Stimulated activated CD4-positive, alpha-beta T cell treated with anti-CD3 and anti-CD28 coated beads, Interleukin-2, amount 100 ng/mL, for 24 hours (primary cell): ENCODE measurements at regions not wholly inside any gene's neighbourhood (a gene's known extent, or its start where the extent isn't known, plus 50 kb on each side); places are given as distances from the start of the nearest gene placed in this dataset.
"Not testable (repeated sequence)": the region's sequence is repeated elsewhere in the genome, so short reads cannot be mapped to it uniquely, and the experiment has no call there.

Source experiments
- DNase-seq, 2 donors: peaks; one replicate each; pipeline ENCODE4 v3.0.0-alpha.2; 2020

GRCh38 chr18:60060026-60060425, 160.2 kb downstream of the PMAIP1 start:
- no peak for DNase-seq

GRCh38 chr18:60059216-60059615, 159.4 kb downstream of the PMAIP1 start:
- DNase-seq: no peak

- no peak for DNase-seq
These were observed 154.0 kb downstream of the PMAIP1 start for GRCh38 chr18:60053747-60054304.

GRCh38 chr18:60050821-60051220, 151.0 kb downstream of the PMAIP1 start:
- DNase-seq: no peak

- DNase-seq: no peak
These were observed 149.4 kb downstream of the PMAIP1 start for GRCh38 chr18:60049172-60049571.

GRCh38 chr18:60047556-60047955, 147.8 kb downstream of the PMAIP1 start:
- no peak for DNase-seq

GRCh38 chr18:60044290-60045006, 144.7 kb downstream of the PMAIP1 start:
- no peak for DNase-seq

GRCh38 chr18:60040971-60041370, 141.2 kb downstream of the PMAIP1 start:
- no peak for DNase-seq

GRCh38 chr18:60038731-60039130, 138.9 kb downstream of the PMAIP1 start:
- no peak for DNase-seq

- DNase-seq: no peak
These were observed 127.6 kb downstream of the PMAIP1 start for GRCh38 chr18:60027397-60027796.

GRCh38 chr18:60024857-60025256, 125.1 kb downstream of the PMAIP1 start:
- no peak for DNase-seq

GRCh38 chr18:60024345-60024744, 124.5 kb downstream of the PMAIP1 start:
- DNase-seq: no peak

GRCh38 chr18:60022671-60023276, 123.0 kb downstream of the PMAIP1 start:
- DNase-seq: no peak

- no peak for DNase-seq
These were observed 121.8 kb downstream of the PMAIP1 start for GRCh38 chr18:60021556-60021955.

GRCh38 chr18:60020107-60020925, 120.5 kb downstream of the PMAIP1 start:
- DNase-seq: no peak

GRCh38 chr18:60019463-60019840, 119.7 kb downstream of the PMAIP1 start:
- no peak for DNase-seq

GRCh38 chr18:60018618-60019462, 119.0 kb downstream of the PMAIP1 start:
- DNase-seq: no peak

- not testable (repeated sequence) for DNase-seq
These were observed 118.3 kb downstream of the PMAIP1 start for GRCh38 chr18:60018134-60018533.

GRCh38 chr18:60017371-60017770, 117.6 kb downstream of the PMAIP1 start:
- DNase-seq: no peak

GRCh38 chr18:60015826-60016225, 116.0 kb downstream of the PMAIP1 start:
- not testable (repeated sequence) for DNase-seq

- DNase-seq: not testable (repeated sequence)
These were observed 113.4 kb downstream of the PMAIP1 start for GRCh38 chr18:60013148-60013547.

- DNase-seq: no peak
These were observed 111.2 kb downstream of the PMAIP1 start for GRCh38 chr18:60010984-60011383.

- DNase-seq: no peak
These were observed 110.7 kb downstream of the PMAIP1 start for GRCh38 chr18:60010513-60010912.
